ENCODE measurements at regions not wholly inside any gene's neighbourhood (a gene's known extent, or its start where the extent isn't known, plus 50 kb on each side); places are given as distances from the start of the nearest gene placed in this dataset.

DNA sequence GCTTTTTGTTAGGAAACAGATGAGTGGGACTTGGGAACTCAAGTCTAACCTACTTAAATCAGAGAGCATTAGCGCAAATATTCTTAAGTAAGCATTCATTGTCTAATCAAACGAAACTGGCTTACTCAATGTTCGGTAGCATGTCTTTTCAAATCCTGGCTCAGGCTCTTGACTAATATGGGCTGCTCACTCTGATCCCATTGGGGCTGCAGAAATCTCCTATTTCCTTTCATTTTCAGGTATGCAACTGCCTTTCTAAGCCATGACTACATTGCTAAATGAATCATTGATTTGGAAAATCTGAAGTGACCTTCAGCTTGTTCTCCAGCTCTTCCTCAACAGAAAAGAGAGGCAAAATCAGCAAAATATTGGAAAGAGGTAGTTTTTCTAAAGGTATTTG lies 2084.4 kb upstream of the PIK3C3 start:
- Histone ChIP-seq H3K27ac (no peak overlapping the region), H3K9me3 (no peaks in the 10 kb centered on the region), H3K4me3 (no peak overlapping the region), H3K4me1 (no peaks in the 10 kb centered on the region), H3K36me3 (no peaks in the 10 kb centered on the region), H3K27me3 (no peaks in the 10 kb centered on the region)
- DNase-seq = no peak
- intact Hi-C loops (cut with DNase I) = no loop called here
- ATAC-seq = no peak
- 59% methylated on average over 3 of the region's 3 CpGs for WGBS (ENCODE audit: insufficient coverage, low coverage, low lambda C conversion rate, missing lambda C conversion rate)
- TF ChIP-seq POLR2A (IDR thresholded peaks at IDR 0.05) (no peak), CTCF (IDR thresholded peaks at IDR 0.05) (no peak)

- H3K4me1 ChIP-seq = no peaks in the 10 kb centered on the region
- H3K27ac ChIP-seq = no peak overlapping the region
- ATAC-seq (no peak), DNase-seq (no peak)
- H3K27me3 ChIP-seq = no peaks in the 10 kb centered on the region
- intact Hi-C loops (cut with DNase I) = no loop called here
- 27% methylated on average over 2 of the region's 2 CpGs for WGBS (ENCODE audit: insufficient coverage, low coverage, low lambda C conversion rate, missing lambda C conversion rate)
- H3K36me3 ChIP-seq = no peaks in the 10 kb centered on the region
- H3K4me3 ChIP-seq = no peak overlapping the region
- no peaks in the 10 kb centered on the region for H3K9me3 ChIP-seq
- TF ChIP-seq POLR2A (IDR thresholded peaks at IDR 0.05) = no peak
- TF ChIP-seq CTCF (IDR thresholded peaks at IDR 0.05) = no peak
These were observed 2091.1 kb upstream of the PIK3C3 start for GRCh38 chr18:39863916-39864315.

DNA sequence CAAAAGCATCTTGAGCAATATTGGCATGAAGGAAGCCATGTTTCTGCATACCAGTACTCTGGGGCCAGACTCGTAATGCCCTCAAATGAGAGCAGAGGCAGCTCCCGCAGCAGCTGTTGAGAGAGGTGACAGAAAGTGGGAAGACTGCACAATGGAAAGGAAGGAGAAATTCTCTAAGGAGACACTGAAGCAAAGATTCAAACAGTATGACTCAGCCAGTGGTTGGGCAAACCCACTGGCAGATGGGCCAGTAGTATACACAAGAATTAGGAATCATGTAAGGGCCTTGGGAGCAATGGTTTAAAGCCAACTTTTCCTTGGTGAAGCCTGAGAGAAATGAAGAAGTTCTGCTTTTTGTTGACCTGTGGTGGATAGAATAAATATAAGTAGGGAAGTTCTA lies 2092.7 kb upstream of the PIK3C3 start:
- no peak for TF ChIP-seq CTCF (IDR thresholded peaks at IDR 0.05)
- no peak for TF ChIP-seq POLR2A (IDR thresholded peaks at IDR 0.05)
- Histone ChIP-seq H3K4me3 (no peak overlapping the region), H3K36me3 (no peaks in the 10 kb centered on the region), H3K9me3 (no peaks in the 10 kb centered on the region), H3K27me3 (no peaks in the 10 kb centered on the region), H3K4me1 (no peaks in the 10 kb centered on the region), H3K27ac (no peak overlapping the region)
- intact Hi-C loops (cut with DNase I) = no loop called here
- DNase-seq (no peak), ATAC-seq (no peak)
- WGBS (ENCODE audit: insufficient coverage, low coverage, low lambda C conversion rate, missing lambda C conversion rate) = 56% methylated on average over 2 of the region's 2 CpGs

DNA sequence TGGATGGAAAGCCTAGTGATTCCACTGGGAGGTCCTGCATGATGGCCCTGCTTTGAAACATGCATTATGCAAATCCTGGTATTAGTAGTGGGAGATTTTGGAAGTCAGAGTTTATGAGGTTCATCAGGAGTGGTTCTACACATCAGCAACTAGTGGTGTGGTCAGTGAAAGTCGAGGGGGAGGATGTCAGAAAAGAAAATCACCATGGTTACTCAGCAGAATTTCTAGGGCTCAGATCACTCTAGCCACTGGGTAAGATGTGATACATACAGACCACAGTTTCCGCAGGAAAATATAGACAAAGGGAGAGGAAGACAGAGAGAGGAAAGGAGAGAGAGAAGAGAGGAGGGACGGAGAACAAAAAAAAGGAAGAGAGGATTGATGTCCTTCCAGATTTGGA lies 2100.7 kb upstream of the PIK3C3 start:
- H3K4me1 ChIP-seq = no peaks in the 10 kb centered on the region
- intact Hi-C loops (cut with DNase I) = no loop called here
- no peaks in the 10 kb centered on the region for H3K9me3 ChIP-seq
- 35% methylated on average over 3 of the region's 3 CpGs for WGBS (ENCODE audit: insufficient coverage, low coverage, low lambda C conversion rate, missing lambda C conversion rate)
- H3K36me3 ChIP-seq = no peaks in the 10 kb centered on the region
- H3K27me3 ChIP-seq = no peaks in the 10 kb centered on the region
- TF ChIP-seq POLR2A (IDR thresholded peaks at IDR 0.05) (no peak), CTCF (IDR thresholded peaks at IDR 0.05) (no peak)
- no peak for DNase-seq
- no peak overlapping the region for H3K27ac ChIP-seq
- no peak overlapping the region for H3K4me3 ChIP-seq
- ATAC-seq = no peak

DNA sequence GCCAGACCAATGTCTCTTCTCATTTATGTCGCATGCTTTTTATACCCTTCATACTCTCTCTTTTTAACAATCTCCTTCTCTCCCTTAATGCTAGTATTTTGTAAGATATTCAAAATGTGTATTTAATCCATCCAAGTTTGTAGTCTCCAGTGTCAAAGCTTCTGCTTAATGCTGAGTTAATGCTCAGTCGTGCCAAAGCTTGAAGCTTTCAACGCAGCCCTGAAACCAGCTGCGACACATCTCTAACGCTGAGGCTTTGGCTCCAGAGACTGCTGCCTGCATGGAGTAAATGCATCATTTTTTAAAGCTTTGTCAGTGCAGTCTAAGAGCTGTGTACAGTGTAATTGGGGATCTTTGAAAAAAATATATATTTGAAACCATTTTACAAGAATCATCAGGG lies 2108.8 kb upstream of the PIK3C3 start:
- Histone ChIP-seq H3K4me3 (no peak overlapping the region), H3K36me3 (no peaks in the 10 kb centered on the region), H3K27me3 (no peaks in the 10 kb centered on the region), H3K4me1 (no peaks in the 10 kb centered on the region), H3K9me3 (no peaks in the 10 kb centered on the region), H3K27ac (no peak overlapping the region)
- ATAC-seq (no peak), DNase-seq (no peak)
- no peak for TF ChIP-seq CTCF (IDR thresholded peaks at IDR 0.05)
- TF ChIP-seq POLR2A (IDR thresholded peaks at IDR 0.05) = no peak
- intact Hi-C loops (cut with DNase I) = no loop called here
- WGBS (ENCODE audit: insufficient coverage, low coverage, low lambda C conversion rate, missing lambda C conversion rate) = 69% methylated on average over 5 of the region's 5 CpGs
